ENCODE measurements at regions not wholly inside any gene's neighbourhood (a gene's known extent, or its start where the extent isn't known, plus 50 kb on each side); places are given as distances from the start of the nearest gene placed in this dataset.
"Not testable (repeated sequence)": the region's sequence is repeated elsewhere in the genome, so short reads cannot be mapped to it uniquely, and the experiment has no call there.

DNA sequence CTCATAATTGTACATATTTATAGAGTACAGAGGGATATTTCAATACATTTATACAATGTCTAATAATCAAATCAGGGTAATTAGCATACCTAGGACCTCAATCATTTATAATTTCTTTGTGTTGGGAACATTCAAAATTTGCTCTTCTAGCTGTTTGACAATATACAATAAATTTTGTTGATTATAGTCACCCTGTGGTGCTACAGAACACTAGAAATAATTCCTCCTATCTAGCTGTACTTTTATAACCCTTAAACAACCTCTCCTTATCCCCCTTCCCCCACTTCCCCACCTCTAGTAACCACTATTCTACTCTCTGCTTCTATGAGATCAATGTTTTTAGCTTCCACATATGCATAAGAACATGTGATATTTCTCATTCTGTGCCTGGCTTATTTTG lies 328.4 kb upstream of the RBMS1 start:
- DNase-seq (ENCODE audit: low spot score) = no peak
- Mint-ChIP-seq H3K4me1 (ENCODE audit: low read depth) (no peaks in the 10 kb centered on the region), H3K27ac (no peak overlapping the region), H3K36me3 (ENCODE audit: low read depth) (no peaks in the 10 kb centered on the region), H3K27me3 (ENCODE audit: low read depth) (peaks cover 3% of the 10 kb centered on the region), H3K9me3 (peaks cover 31% of the 10 kb centered on the region), H3K4me3 (no peak overlapping the region)

DNA sequence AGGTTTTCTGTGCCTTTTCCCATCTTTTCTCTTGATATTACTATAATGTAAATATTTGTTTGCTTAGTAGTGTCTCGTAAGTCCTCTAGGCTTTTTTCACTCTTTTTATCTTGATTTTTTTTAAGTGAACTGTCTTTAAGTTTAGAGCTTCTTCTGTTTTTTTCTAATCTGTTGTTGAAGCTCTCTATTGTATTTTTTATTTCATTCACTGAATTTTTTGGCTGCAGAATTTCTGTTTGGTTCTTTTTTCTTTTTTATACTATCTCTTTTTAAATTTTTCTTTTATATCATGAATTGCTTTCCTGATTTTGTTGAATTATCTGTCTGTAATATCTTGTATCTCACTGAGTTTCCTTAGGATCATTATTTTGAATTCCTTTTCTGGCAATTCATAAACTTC lies 331.8 kb upstream of the RBMS1 start:
- Mint-ChIP-seq H3K9me3 (peaks cover 31% of the 10 kb centered on the region), H3K27me3 (ENCODE audit: low read depth) (peaks cover 3% of the 10 kb centered on the region), H3K36me3 (ENCODE audit: low read depth) (no peaks in the 10 kb centered on the region), H3K4me1 (ENCODE audit: low read depth) (no peaks in the 10 kb centered on the region), H3K4me3 (no peak overlapping the region), H3K27ac (no peak overlapping the region)
- no peak for DNase-seq (ENCODE audit: low spot score)

DNA sequence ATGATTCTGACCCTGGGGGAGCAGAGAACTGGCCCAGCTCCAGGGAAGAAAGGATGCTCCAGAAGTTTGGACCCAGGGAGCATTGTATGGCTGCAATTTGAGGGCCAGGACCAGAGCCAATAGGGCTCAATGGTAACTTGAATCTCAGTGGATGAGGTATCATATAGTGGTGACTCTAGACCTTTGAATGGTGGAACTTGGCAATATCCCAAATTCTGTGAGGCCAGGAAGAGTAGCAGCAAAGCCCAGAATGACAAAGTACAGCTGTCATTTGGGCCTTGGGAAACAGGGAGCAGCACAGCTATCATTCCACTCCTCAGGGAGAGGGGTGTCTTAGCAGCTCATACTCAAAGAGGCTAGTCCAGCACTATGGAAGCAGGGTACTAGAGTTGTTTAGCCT lies 332.9 kb upstream of the RBMS1 start:
- no peaks in the 10 kb centered on the region for H3K36me3 Mint-ChIP-seq (ENCODE audit: low read depth)
- H3K27me3 Mint-ChIP-seq (ENCODE audit: low read depth) = peaks cover 3% of the 10 kb centered on the region
- no peak for DNase-seq (ENCODE audit: low spot score)
- H3K4me1 Mint-ChIP-seq (ENCODE audit: low read depth) = no peaks in the 10 kb centered on the region
- no peak overlapping the region for H3K27ac Mint-ChIP-seq
- H3K9me3 Mint-ChIP-seq = peaks cover 31% of the 10 kb centered on the region
- no peak overlapping the region for H3K4me3 Mint-ChIP-seq

DNA sequence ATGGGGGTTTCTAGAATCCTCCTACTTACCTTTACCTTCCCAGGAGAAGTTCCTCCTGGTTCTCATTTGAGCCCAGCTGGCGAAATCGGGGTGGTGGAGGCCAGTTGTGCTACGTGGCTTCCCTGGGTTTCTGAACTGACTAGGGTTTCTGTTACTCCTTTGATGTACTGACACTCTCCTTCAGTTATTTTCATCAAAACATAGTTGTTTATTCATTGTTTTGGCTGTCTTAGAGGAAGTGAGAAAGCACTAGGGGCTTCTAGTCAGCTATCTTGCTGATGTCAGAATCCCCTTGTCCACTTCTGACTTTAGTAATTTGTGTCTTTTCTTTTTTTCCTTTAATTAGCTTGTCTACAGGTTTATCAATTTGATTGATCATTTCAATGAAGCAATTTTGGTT lies 332.2 kb upstream of the TANK start:
- H3K36me3 Mint-ChIP-seq (ENCODE audit: low read depth) = no peaks in the 10 kb centered on the region
- H3K4me3 Mint-ChIP-seq = no peak overlapping the region
- peaks cover 21% of the 10 kb centered on the region for H3K9me3 Mint-ChIP-seq
- H3K27ac Mint-ChIP-seq = no peak overlapping the region
- DNase-seq (ENCODE audit: low spot score) = no peak
- no peaks in the 10 kb centered on the region for H3K27me3 Mint-ChIP-seq (ENCODE audit: low read depth)
- H3K4me1 Mint-ChIP-seq (ENCODE audit: low read depth) = no peaks in the 10 kb centered on the region

DNA sequence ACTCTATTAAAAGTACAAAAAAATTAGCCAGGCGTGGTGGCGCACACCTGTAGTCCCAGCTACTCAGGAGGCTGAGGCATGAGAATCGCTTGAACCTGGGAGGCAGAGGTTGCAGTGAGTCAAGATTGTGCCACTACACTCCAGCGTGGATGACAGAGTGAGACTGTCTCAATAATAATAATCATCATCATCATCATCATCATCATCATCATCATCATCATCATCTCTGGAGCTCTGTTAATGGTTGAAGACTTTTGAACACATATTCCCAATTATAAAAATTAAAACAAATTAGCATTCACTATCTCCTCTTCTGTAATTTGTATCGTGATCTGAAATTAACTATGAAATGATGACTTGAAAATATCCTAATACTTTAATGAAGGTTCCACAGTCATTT lies 327.8 kb upstream of the TANK start:
- H3K9me3 Mint-ChIP-seq; H3K4me3 Mint-ChIP-seq; DNase-seq (ENCODE audit: low spot score); H3K27ac Mint-ChIP-seq; H3K36me3 Mint-ChIP-seq (ENCODE audit: low read depth); H3K4me1 Mint-ChIP-seq (ENCODE audit: low read depth); H3K27me3 Mint-ChIP-seq (ENCODE audit: low read depth): not testable (repeated sequence)

DNA sequence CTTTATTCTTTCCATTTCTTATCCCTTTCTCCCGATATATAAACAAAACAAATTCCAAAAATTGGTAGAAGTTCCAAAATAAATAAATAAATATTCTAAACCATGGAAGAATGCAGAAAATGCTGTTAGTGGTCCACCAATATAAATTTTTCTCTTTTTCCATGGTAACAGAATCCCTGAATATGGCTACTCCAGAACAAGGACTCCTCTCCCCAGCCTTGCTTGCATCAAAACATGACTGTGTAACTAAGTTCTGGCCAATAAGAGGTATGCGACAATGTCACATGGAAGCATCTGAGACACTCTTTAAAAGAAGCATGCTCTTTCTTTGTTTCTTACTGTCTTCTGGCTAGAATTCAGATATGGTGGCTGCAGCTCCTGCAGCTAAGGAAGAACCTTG lies 325.1 kb upstream of the TANK start:
- Mint-ChIP-seq H3K27me3 (ENCODE audit: low read depth) (no peaks in the 10 kb centered on the region), H3K9me3 (no peaks in the 10 kb centered on the region), H3K4me1 (ENCODE audit: low read depth) (no peaks in the 10 kb centered on the region), H3K27ac (no peak overlapping the region), H3K36me3 (ENCODE audit: low read depth) (no peaks in the 10 kb centered on the region), H3K4me3 (no peak overlapping the region)
- DNase-seq (ENCODE audit: low spot score) = no peak

DNA sequence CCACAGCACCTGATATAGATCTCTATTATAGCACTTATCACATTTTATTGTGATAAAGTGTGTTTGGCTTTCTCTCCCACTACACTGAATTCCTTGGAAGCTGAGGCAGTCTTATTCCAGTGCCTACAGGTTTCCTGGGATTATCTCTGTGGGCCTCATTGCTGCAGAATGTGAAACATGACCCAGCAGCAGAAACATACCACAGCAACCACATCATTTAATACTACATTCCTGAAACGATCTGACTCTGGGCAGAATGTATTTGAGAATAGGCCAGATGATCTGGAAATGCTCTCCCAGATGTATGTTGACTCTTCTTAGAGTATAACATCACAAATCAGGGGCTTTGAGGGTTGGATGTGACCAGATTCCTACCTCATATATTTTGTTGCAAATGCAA lies 323.5 kb upstream of the TANK start:
- H3K4me3 Mint-ChIP-seq = no peak overlapping the region
- no peak for DNase-seq (ENCODE audit: low spot score)
- H3K4me1 Mint-ChIP-seq (ENCODE audit: low read depth) = no peaks in the 10 kb centered on the region
- H3K9me3 Mint-ChIP-seq = no peaks in the 10 kb centered on the region
- H3K36me3 Mint-ChIP-seq (ENCODE audit: low read depth) = no peaks in the 10 kb centered on the region
- no peak overlapping the region for H3K27ac Mint-ChIP-seq
- no peaks in the 10 kb centered on the region for H3K27me3 Mint-ChIP-seq (ENCODE audit: low read depth)

DNA sequence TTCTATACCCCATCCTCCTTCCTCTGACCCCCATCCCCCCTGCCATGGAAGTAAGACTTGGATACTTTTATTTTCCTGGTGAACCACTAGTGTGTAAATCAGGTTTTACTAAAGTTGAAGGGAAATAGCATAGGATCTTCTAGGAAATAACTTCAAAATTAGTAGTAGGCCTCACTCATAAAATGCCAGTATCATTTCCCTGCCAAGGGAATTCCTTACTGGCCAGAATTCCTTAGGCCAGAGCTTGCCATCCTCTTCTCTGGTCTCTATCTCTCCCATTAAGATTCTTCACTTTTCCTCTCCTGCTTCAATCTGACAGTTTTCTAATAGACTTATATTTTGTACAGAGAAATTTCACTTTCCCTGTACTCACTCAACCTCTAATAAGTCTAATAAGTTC lies 322.8 kb upstream of the TANK start:
- H3K4me3 Mint-ChIP-seq = no peak overlapping the region
- H3K36me3 Mint-ChIP-seq (ENCODE audit: low read depth) = no peaks in the 10 kb centered on the region
- H3K27me3 Mint-ChIP-seq (ENCODE audit: low read depth) = no peaks in the 10 kb centered on the region
- no peak overlapping the region for H3K27ac Mint-ChIP-seq
- no peak for DNase-seq (ENCODE audit: low spot score)
- no peaks in the 10 kb centered on the region for H3K4me1 Mint-ChIP-seq (ENCODE audit: low read depth)
- no peaks in the 10 kb centered on the region for H3K9me3 Mint-ChIP-seq

DNA sequence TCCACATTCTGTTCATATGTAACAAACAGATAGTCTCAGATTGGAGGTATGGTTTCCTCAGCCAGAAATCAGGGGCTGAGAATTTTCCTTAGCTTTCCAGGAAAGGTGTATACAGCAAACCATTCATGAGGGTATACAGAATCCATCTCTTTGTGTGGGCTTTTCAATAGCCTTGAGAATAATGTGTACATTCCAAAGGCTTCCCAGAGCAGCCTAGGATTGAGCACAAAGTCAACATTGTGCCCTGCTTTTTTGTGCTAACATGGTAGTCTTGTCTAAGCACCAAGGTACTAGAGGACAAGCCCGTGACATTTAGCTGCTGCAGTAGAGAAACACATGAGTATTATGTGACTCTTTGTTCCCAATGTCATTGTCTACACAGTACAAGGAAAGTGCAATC lies 322.1 kb upstream of the TANK start:
- no peaks in the 10 kb centered on the region for H3K36me3 Mint-ChIP-seq (ENCODE audit: low read depth)
- H3K27me3 Mint-ChIP-seq (ENCODE audit: low read depth) = no peaks in the 10 kb centered on the region
- H3K9me3 Mint-ChIP-seq = no peaks in the 10 kb centered on the region
- H3K4me1 Mint-ChIP-seq (ENCODE audit: low read depth) = no peaks in the 10 kb centered on the region
- no peak overlapping the region for H3K4me3 Mint-ChIP-seq
- DNase-seq (ENCODE audit: low spot score) = no peak
- no peak overlapping the region for H3K27ac Mint-ChIP-seq

DNA sequence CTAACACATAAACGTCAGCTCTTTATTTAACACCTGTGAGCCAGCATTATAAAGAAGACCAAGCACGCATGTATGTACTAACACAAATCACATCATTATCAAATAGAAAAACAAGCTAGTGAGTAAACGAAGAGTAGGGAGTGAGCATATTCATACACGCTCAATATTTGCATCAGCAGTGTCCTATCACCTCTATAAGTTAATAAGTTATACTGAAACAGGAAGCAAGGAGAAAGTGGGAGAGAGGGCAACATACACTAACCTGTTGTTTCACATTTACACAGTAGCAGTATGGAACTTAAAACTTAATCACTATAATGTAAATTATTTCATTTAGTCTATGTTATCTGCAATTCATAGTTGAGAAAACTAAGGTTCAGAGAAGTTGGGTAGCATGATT lies 321.5 kb upstream of the TANK start:
- H3K27me3 Mint-ChIP-seq (ENCODE audit: low read depth) = no peaks in the 10 kb centered on the region

DNA sequence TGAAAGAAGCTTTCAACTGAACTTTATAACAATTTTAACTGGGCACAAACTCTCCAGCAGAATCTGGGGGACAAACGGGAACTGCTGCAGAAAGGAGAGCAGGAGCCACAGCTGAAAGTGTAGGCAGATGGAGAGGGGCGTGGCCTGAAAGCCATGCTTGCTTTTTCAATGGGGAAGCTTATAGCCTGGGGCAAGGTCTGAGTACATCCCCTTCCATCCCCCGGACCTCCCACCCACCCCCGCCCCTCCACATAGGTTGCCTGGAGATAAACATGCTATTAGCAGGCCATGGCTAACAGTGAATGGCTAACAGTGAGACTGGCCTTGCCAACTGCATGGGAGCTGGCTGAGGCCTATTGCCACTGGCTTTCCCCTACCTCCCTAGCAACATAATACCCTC lies 317.9 kb upstream of the TANK start:
- Mint-ChIP-seq H3K36me3 (ENCODE audit: low read depth) (no peaks in the 10 kb centered on the region), H3K27me3 (ENCODE audit: low read depth) (no peaks in the 10 kb centered on the region), H3K4me3 (no peak overlapping the region), H3K27ac (no peak overlapping the region), H3K4me1 (ENCODE audit: low read depth) (no peaks in the 10 kb centered on the region), H3K9me3 (peaks cover 7% of the 10 kb centered on the region)
- no peak for DNase-seq (ENCODE audit: low spot score)

More for the DNA sequence above, 321.5 kb upstream of the TANK start:
- Mint-ChIP-seq H3K27ac (no peak overlapping the region), H3K4me1 (ENCODE audit: low read depth) (no peaks in the 10 kb centered on the region), H3K4me3 (no peak overlapping the region), H3K36me3 (ENCODE audit: low read depth) (no peaks in the 10 kb centered on the region), H3K9me3 (peaks cover 4% of the 10 kb centered on the region)
- no peak for DNase-seq (ENCODE audit: low spot score)

DNA sequence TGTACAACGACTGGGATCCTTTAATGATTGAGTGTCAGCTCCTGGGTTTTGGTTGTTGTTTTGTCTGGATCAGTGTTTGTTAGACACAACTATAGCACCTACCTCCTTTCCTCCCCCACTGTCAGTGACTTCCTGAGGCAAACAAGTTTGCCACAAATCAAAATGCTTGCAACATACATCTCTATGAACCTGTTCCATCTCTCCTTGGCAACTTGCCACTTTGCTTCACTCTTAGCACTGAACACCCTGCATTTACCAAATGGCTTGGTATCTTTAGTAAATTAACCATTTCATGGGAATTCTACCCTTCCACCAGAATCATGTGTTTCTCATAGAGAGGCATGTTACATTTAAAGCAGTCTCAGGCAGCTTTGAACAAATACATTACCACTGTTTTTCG lies 301.1 kb upstream of the TANK start:
- H3K4me3 Mint-ChIP-seq = no peak overlapping the region
- H3K27ac Mint-ChIP-seq = no peak overlapping the region
- H3K4me1 Mint-ChIP-seq (ENCODE audit: low read depth) = no peaks in the 10 kb centered on the region
- no peaks in the 10 kb centered on the region for H3K27me3 Mint-ChIP-seq (ENCODE audit: low read depth)
- no peaks in the 10 kb centered on the region for H3K36me3 Mint-ChIP-seq (ENCODE audit: low read depth)
- no peaks in the 10 kb centered on the region for H3K9me3 Mint-ChIP-seq
- DNase-seq (ENCODE audit: low spot score) = no peak

DNA sequence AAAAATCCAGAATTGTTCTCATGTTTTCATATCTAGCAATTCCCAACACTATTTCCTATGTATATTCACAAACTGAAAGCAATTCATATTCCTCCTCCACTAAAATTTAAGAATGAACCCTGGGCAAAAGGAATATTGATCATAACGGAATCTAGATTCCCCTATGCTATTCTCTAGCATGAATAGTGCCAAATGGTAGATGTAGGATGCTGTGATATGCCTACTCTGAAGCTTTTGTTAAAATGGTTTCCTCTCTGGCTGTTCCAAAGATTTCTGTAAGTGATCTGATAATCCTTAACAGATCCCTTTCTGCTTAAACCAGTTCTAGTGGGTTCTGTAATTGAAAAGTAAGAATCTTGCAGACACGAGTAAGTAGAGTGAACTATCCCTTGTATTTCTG lies 298.0 kb upstream of the TANK start:
- Mint-ChIP-seq H3K27ac (no peak overlapping the region), H3K36me3 (ENCODE audit: low read depth) (no peaks in the 10 kb centered on the region), H3K27me3 (ENCODE audit: low read depth) (no peaks in the 10 kb centered on the region), H3K4me1 (ENCODE audit: low read depth) (no peaks in the 10 kb centered on the region), H3K9me3 (no peaks in the 10 kb centered on the region), H3K4me3 (no peak overlapping the region)
- no peak for DNase-seq (ENCODE audit: low spot score)

DNA sequence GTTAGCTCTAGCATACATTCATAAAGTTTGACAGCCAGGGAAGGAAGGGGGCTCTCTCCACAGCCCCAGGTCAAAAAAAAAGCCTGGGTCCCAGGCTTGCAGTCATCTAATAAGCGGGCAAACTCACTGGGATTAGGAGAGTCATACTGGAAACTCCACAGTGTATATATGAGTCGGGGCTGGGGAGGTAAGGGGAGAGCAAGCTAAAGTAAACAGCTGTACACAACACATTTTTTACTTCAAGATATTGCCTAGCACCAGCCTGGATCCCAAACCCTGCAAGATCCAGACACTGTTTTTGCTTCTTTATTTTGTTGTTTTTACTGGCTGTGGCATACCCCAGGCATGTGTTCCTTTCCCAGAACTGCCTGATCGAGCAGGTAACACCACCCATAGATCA lies 291.3 kb upstream of the TANK start:
- Mint-ChIP-seq H3K9me3 (no peaks in the 10 kb centered on the region), H3K4me1 (ENCODE audit: low read depth) (no peaks in the 10 kb centered on the region), H3K27me3 (ENCODE audit: low read depth) (peaks cover 2% of the 10 kb centered on the region), H3K36me3 (ENCODE audit: low read depth) (no peaks in the 10 kb centered on the region), H3K4me3 (no peak overlapping the region), H3K27ac (no peak overlapping the region)
- no peak for DNase-seq (ENCODE audit: low spot score)

DNA sequence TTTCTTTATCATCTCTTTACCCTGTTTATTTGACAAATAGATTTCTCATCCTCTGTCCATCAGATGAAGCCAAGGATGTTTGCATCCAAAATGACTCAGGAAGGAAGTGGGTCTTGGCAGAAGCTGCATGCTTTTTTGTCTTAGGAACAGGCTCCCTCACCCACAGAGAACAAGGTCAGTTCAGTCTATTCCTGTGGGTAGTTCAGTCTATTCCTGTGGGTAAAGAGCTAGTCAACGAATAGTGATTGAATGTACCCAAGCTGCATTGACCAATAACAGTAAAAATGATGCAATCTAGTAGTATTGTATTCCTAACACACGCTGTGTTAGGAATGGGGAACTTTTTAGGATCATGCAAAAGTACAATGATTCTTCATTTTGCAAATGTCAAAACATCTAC lies 290.8 kb upstream of the TANK start:
- H3K4me3 Mint-ChIP-seq = no peak overlapping the region
- no peak overlapping the region for H3K27ac Mint-ChIP-seq
- H3K9me3 Mint-ChIP-seq = no peaks in the 10 kb centered on the region
- H3K36me3 Mint-ChIP-seq (ENCODE audit: low read depth) = no peaks in the 10 kb centered on the region
- H3K27me3 Mint-ChIP-seq (ENCODE audit: low read depth) = peaks cover 2% of the 10 kb centered on the region
- no peak for DNase-seq (ENCODE audit: low spot score)
- H3K4me1 Mint-ChIP-seq (ENCODE audit: low read depth) = no peaks in the 10 kb centered on the region
